H1 (cell line): ENCODE measurements at regions not wholly inside any gene's neighbourhood (a gene's known extent, or its start where the extent isn't known, plus 50 kb on each side); places are given as distances from the start of the nearest gene placed in this dataset.

Experiments used
- CTCF ChIA-PET: fragments of 300-600 bp; sonication (Branson Sonifier 250); formaldehyde crosslinking; loops from one replicate; lab custom pipeline; 2021; ENCODE audit not compliant: partially characterized antibody; lab: Charles Lee
- POLR2A ChIA-PET: fragments of 300-600 bp; sonication (Branson Sonifier 250); formaldehyde crosslinking; loops from one replicate; lab custom pipeline; 2021; ENCODE audit warnings: inconsistent platforms; ENCODE audit not compliant: partially characterized antibody; lab: Charles Lee
- DNase-seq, 2 experiments: peaks; one replicate each; pipeline versions ENCODE4 v3.0.0 to v3.0.0-alpha.2; 2010 to 2022; ENCODE audit warnings: low spot score in 2 of 2, low read depth in 1 of 2, mixed read lengths in 1 of 2
- FAIRE-seq: peaks from 2 replicates; lab custom pipeline; 2011; peaks lifted over from hg19 to GRCh38; lab: Jason Lieb, UNC
- H2AFZ ChIP-seq: 2 replicates; pipeline ENCODE4 v1.8.1; 2012; ENCODE audit warnings: low read length, inconsistent platforms
- H2AK5ac ChIP-seq: 2 replicates; pipeline ENCODE4 v1.6.1; 2013; ENCODE audit warnings: low read depth, low read length
- H2BK120ac ChIP-seq: replicated peaks from 2 replicates; pipeline ENCODE3; 2013; ENCODE audit warnings: low read depth, low read length, inconsistent platforms
- H2BK12ac ChIP-seq: 2 replicates; pipeline ENCODE4 v1.6.1; 2013; ENCODE audit warnings: low read depth, low read length
- H2BK15ac ChIP-seq: 2 replicates; pipeline ENCODE4 v1.6.1; 2013; ENCODE audit warnings: low read length
- H2BK20ac ChIP-seq: 2 replicates; pipeline ENCODE4 v1.6.1; 2013; ENCODE audit warnings: low read length
- H2BK5ac ChIP-seq: 2 replicates; pipeline ENCODE4 v1.6.1; 2013; ENCODE audit warnings: low read depth, low read length
- H3K14ac ChIP-seq: 2 replicates; pipeline ENCODE4 v1.6.1; 2013; ENCODE audit warnings: inconsistent platforms; ENCODE audit not compliant: insufficient read length
- H3K18ac ChIP-seq: 2 replicates; pipeline ENCODE4 v1.6.1; 2013; ENCODE audit warnings: low read length; ENCODE audit errors: extremely low read depth
- H3K23ac ChIP-seq: 2 replicates; pipeline ENCODE4 v1.6.1; 2013; ENCODE audit warnings: inconsistent platforms; ENCODE audit not compliant: insufficient read length
- H3K23me2 ChIP-seq: 2 replicates; pipeline ENCODE4 v1.6.1; 2013; ENCODE audit warnings: low read depth, low read length
- H3K27ac ChIP-seq: 2 replicates; pipeline ENCODE4 v1.6.1; 2011; ENCODE audit warnings: low read depth, low read length, inconsistent platforms
- H3K27me3 ChIP-seq, 4 experiments: replicated peaks in 1 of 4; 1 replicate in 1 of 4; 2 replicates in 3 of 4; pipeline versions ENCODE4 v1.6.1 to v1.8.1; 2011 to 2013; ENCODE audit warnings: low read length in 3 of 4, mild to moderate bottlenecking in 3 of 4, inconsistent platforms in 2 of 4, mixed read lengths in 2 of 4, moderate library complexity in 1 of 4; ENCODE audit not compliant: control insufficient read depth in 3 of 4, insufficient read depth in 3 of 4; ENCODE audit errors: extremely low read depth in 1 of 4
- H3K36me3 ChIP-seq, 4 experiments: 2 replicates each; pipeline versions ENCODE4 v1.6.1 to v1.8.1; 2011 to 2013; ENCODE audit warnings: mild to moderate bottlenecking in 4 of 4, low read length in 3 of 4, moderate library complexity in 2 of 4, control low read depth in 1 of 4, inconsistent platforms in 1 of 4; ENCODE audit not compliant: insufficient read depth in 4 of 4, control insufficient read depth in 2 of 4
- H3K4ac ChIP-seq: replicated peaks from 2 replicates; pipeline ENCODE3; 2013; ENCODE audit warnings: low read length, low read depth, mixed read lengths, inconsistent platforms; ENCODE audit not compliant: insufficient read length
- H3K4me1 ChIP-seq, 4 experiments: replicated peaks in 1 of 4; 1 replicate in 1 of 4; 2 replicates in 3 of 4; pipeline versions ENCODE4 v1.6.1 to v1.8.1; 2011 to 2013; ENCODE audit warnings: low read length in 3 of 4, inconsistent platforms in 2 of 4, mixed read lengths in 1 of 4; ENCODE audit not compliant: insufficient read depth in 4 of 4, control insufficient read depth in 3 of 4
- H3K4me2 ChIP-seq, 2 experiments: 2 replicates each; pipeline versions ENCODE4 v1.6.1 to v1.8.1; 2011 to 2013; ENCODE audit warnings: low read depth in 2 of 2, low read length in 2 of 2, control low read depth in 1 of 2, inconsistent platforms in 1 of 2, mild to moderate bottlenecking in 1 of 2; ENCODE audit not compliant: insufficient read depth in 1 of 2
- H3K4me3 ChIP-seq, 4 experiments: fragments of 200-600, 300-600 bp in 1 of 4; sonication (generic), shearing (Covaris generic), sonication (Bioruptor Twin) in 1 of 4; 2 replicates each; pipeline versions ENCODE4 v1.5.1 to v1.8.1; 2011 to 2016; ENCODE audit warnings: low read length in 4 of 4, low read depth in 3 of 4, control low read depth in 2 of 4, inconsistent platforms in 2 of 4, mild to moderate bottlenecking in 2 of 4, mixed read lengths in 1 of 4, moderate library complexity in 1 of 4; ENCODE audit not compliant: insufficient read depth in 2 of 4; ENCODE audit errors: extremely low read depth in 1 of 4
- H3K56ac ChIP-seq: replicated peaks from 2 replicates; pipeline ENCODE3; 2013; ENCODE audit warnings: low read depth, mild to moderate bottlenecking, mixed read lengths, low read length, inconsistent platforms; ENCODE audit not compliant: insufficient read length
- H3K79me1 ChIP-seq: 2 replicates; pipeline ENCODE4 v1.6.1; 2013; ENCODE audit warnings: low read depth, low read length, control low read depth
- H3K79me2 ChIP-seq, 2 experiments: 2 replicates each; pipeline versions ENCODE4 v1.6.1 to v1.8.1; 2012 to 2013; ENCODE audit warnings: low read length in 2 of 2, mild to moderate bottlenecking in 2 of 2, inconsistent platforms in 1 of 2; ENCODE audit not compliant: insufficient read depth in 2 of 2, control insufficient read depth in 1 of 2
- H3K9ac ChIP-seq, 4 experiments: replicated peaks in 1 of 4; 1 replicate in 1 of 4; 2 replicates in 3 of 4; pipeline versions ENCODE4 v1.6.1 to v1.8.1; 2011 to 2013; ENCODE audit warnings: low read depth in 3 of 4, low read length in 3 of 4, control low read depth in 2 of 4, mild to moderate bottlenecking in 2 of 4, moderate library complexity in 2 of 4, inconsistent platforms in 1 of 4; ENCODE audit errors: extremely low read depth in 1 of 4
- H3K9me3 ChIP-seq, 2 experiments: 2 replicates each; pipeline versions ENCODE4 v1.6.1 to v1.8.1; 2012 to 2013; ENCODE audit warnings: mild to moderate bottlenecking in 2 of 2, moderate library complexity in 2 of 2, control low read depth in 1 of 2, inconsistent platforms in 1 of 2, low read depth in 1 of 2, low read length in 1 of 2, mixed read lengths in 1 of 2; ENCODE audit not compliant: insufficient read depth in 2 of 2
- H4K20me1 ChIP-seq, 2 experiments: replicated peaks in 1 of 2; 2 replicates each; pipeline versions ENCODE3 to v1.8.1; 2011 to 2013; ENCODE audit warnings: inconsistent platforms in 2 of 2, low read length in 2 of 2, mild to moderate bottlenecking in 1 of 2; ENCODE audit not compliant: insufficient read depth in 2 of 2, control insufficient read depth in 1 of 2
- H4K5ac ChIP-seq: 2 replicates; pipeline ENCODE4 v1.6.1; 2013; ENCODE audit warnings: low read length, low read depth, mixed read lengths, inconsistent platforms; ENCODE audit not compliant: insufficient read length
- H4K8ac ChIP-seq: 2 replicates; pipeline ENCODE4 v1.8.0; 2013; ENCODE audit warnings: mild to moderate bottlenecking, moderate library complexity, low read length, inconsistent platforms; ENCODE audit not compliant: insufficient read depth; ENCODE audit errors: extremely low read depth
- H4K91ac ChIP-seq: replicated peaks from 2 replicates; pipeline ENCODE3; 2013; ENCODE audit warnings: low read length, mixed read lengths, inconsistent platforms; ENCODE audit not compliant: insufficient read length
- BACH1 ChIP-seq: IDR thresholded peaks from 2 replicates; pipeline ENCODE4 v1.6.1; 2012; ENCODE audit warnings: low read length, improper control_type of control experiment
- CEBPB ChIP-seq: IDR thresholded peaks from 2 replicates; pipeline ENCODE4 v1.6.1; 2012; ENCODE audit warnings: low read depth, low read length
- CHD2 ChIP-seq: IDR thresholded peaks from 2 replicates; pipeline ENCODE4 v1.6.1; 2012; ENCODE audit warnings: low read length, improper control_type of control experiment
- CTBP2 ChIP-seq: IDR thresholded peaks from 2 replicates; pipeline ENCODE4 v1.7.0; 2011; ENCODE audit warnings: borderline replicate concordance, mild to moderate bottlenecking, moderate library complexity, mixed read lengths, low read length; ENCODE audit not compliant: insufficient read depth, insufficient read length
- EZH2 ChIP-seq: fragments of 200-600 bp; sonication (generic); IDR thresholded peaks from 2 replicates; pipeline ENCODE4 v1.7.1; 2012; ENCODE audit warnings: low read depth, mild to moderate bottlenecking, moderate library complexity, low read length, inconsistent platforms; ENCODE audit not compliant: severe bottlenecking
- GABPA ChIP-seq: IDR thresholded peaks from 2 replicates; pipeline ENCODE4 v1.6.1; 2011; ENCODE audit warnings: mild to moderate bottlenecking, low read length, moderate library complexity, borderline replicate concordance; ENCODE audit not compliant: insufficient read depth
- SIRT6 ChIP-seq: IDR thresholded peaks from one replicate; pipeline ENCODE4 v1.7.1; 2012; ENCODE audit warnings: low read length, inconsistent platforms
- SRF ChIP-seq: IDR thresholded peaks from 2 replicates; pipeline ENCODE4 v1.6.1; 2011; ENCODE audit warnings: mild to moderate bottlenecking, low read depth, low read length, moderate library complexity
- TAF1 ChIP-seq: IDR thresholded peaks from 2 replicates; pipeline ENCODE4 v1.6.1; 2011; ENCODE audit warnings: mild to moderate bottlenecking, low read depth, low read length
- TBP ChIP-seq: IDR thresholded peaks from 2 replicates; pipeline ENCODE4 v1.6.1; 2011; ENCODE audit warnings: low read depth, low read length, improper control_type of control experiment
- ZNF274 ChIP-seq: IDR thresholded peaks from 2 replicates; pipeline ENCODE4 v1.7.0; 2012; ENCODE audit warnings: low read length, borderline replicate concordance; ENCODE audit errors: extremely low read depth
- WGBS, 2 experiments: shearing (Covaris generic) in 1 of 2; methylation state at CpG; one replicate each; pipeline versions ENCODE4 v1.1.6 to v1.1.7; 2013 to 2015; ENCODE audit warnings: low lambda C conversion rate in 2 of 2, mixed read lengths in 2 of 2, inconsistent platforms in 1 of 2, low coverage in 1 of 2, missing lambda C conversion rate in 1 of 2; ENCODE audit not compliant: insufficient replicate concordance in 2 of 2, insufficient coverage in 1 of 2, insufficient read length in 1 of 2; ENCODE audit errors: extremely low coverage in 1 of 2, missing lambda C conversion rate in 1 of 2; 5-methylcytosine and 5-hydroxymethylcytosine counted together

DNA sequence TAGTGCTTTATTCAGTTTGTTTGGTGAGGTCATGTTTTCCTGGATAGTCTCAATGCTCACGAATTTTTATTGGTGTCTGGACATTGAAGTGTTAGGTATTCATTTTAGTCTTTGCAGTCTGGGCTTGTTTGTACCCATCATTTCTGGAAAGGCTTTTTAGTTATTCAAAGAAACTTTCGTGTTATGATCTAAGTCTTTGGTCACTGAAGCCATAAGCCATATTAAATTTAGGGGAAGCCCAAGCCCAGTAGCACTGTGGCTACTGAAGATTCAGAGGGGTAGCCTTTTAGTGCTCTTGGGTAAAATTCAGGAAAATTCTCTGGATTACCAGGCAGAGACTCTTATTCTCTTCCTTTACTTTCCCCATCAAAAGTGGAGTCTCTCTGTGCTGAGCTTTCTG lies 56.2 kb upstream of the PEX5L start:
- Histone ChIP-seq H3K14ac (no peak overlapping the region), H3K4ac (no peak overlapping the region), H2BK15ac (no peak overlapping the region), H3K23ac (no peak overlapping the region), H2BK5ac (no peak overlapping the region), H3K36me3 (no peaks in the 10 kb centered on the region), H3K4me1 (no peaks in the 10 kb centered on the region), H4K8ac (no peak overlapping the region), H3K9me3 (no peaks in the 10 kb centered on the region), H4K20me1 (no peaks in the 10 kb centered on the region), H2AFZ (no peak overlapping the region), H3K9ac (no peak overlapping the region), H4K5ac (no peak overlapping the region), H3K27ac (no peak overlapping the region), H3K27me3 (no peaks in the 10 kb centered on the region), H2BK120ac (no peak overlapping the region), H3K4me3 (no peak overlapping the region), H3K79me1 (no peaks in the 10 kb centered on the region), H2BK20ac (no peak overlapping the region), H3K56ac (no peak overlapping the region), H2BK12ac (no peak overlapping the region), H3K18ac (no peak overlapping the region), H3K4me2 (no peak overlapping the region), H4K91ac (no peak overlapping the region), H3K79me2 (no peaks in the 10 kb centered on the region), H3K23me2 (no peaks in the 10 kb centered on the region), H2AK5ac (no peak overlapping the region)
- CTCF ChIA-PET, result no interaction called here
- WGBS, 2 experiments, result 86% methylated on average over 2 of the region's 2 CpGs; no CpG with 5 or more reads in 1 of the 2 experiments
- POLR2A ChIA-PET, result no interaction called here
- no peak for FAIRE-seq
- no peak for DNase-seq
- TF ChIP-seq TAF1, result no peak
- TF ChIP-seq ZNF274, result no peak
- TF ChIP-seq CHD2, result no peak
- TF ChIP-seq CTBP2, result no peak
- no peak for TF ChIP-seq BACH1
- TF ChIP-seq SRF, result no peak
- no peak for TF ChIP-seq CEBPB
- TF ChIP-seq SIRT6, result no peak
- TF ChIP-seq EZH2, result no peak
- TF ChIP-seq TBP, result no peak
- TF ChIP-seq GABPA, result no peak
